Fibroblast of skin of abdomen (primary cell): ENCODE measurements at regions not wholly inside any gene's neighbourhood (a gene's known extent, or its start where the extent isn't known, plus 50 kb on each side); places are given as distances from the start of the nearest gene placed in this dataset.

Source experiments
- DNase-seq: peaks from one replicate; pipeline ENCODE4 v3.0.0-alpha.2; 2013

- DNase-seq, result no peak
Measured at GRCh38 chr13:73372666-73373627, 314.1 kb downstream of the KLF5 start.

GRCh38 chr13:73370066-73370465 is 311.3 kb downstream of the KLF5 start:
- DNase-seq, result no peak

GRCh38 chr13:73369095-73369494 is 310.3 kb downstream of the KLF5 start:
- no peak for DNase-seq

GRCh38 chr13:73368608-73369007 is 309.8 kb downstream of the KLF5 start:
- no peak for DNase-seq

DNA sequence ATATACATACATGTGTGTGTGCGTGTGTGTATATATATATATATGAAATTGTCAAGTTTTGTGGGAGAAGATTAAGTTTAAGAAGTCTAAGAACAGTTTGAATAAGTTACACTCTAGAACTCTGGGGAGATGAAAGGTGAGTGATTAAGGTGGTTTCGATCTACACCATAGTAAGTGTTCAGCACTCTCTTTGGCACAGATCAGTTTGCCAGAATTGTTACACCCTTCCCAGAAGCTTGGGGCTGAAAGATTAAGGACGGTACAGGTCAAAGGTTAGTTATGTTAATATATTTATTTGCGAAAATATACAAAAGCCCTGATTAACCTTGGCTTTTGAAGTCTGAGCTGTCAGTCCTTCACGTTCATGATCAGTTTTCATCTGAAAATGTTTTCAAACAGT is 309.1 kb downstream of the KLF5 start:
- no peak for DNase-seq

DNA sequence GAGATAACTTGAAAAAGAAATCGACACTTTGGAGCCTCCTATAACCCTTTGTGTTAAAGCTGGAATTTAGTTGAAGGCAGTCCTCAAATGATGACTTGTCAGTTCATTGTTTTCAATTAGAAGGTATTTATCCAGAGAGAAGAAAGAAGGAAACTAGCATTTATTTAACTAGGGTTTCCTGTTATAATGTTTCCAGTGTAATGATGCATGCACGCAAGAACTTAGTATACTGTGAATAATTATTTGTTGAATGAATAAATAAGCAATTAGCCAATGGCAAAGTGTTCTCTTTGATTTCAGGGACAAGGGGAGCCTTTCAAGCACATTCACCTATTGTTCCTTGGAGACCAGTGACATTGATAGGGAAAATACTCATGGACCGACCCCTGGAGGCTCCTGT is 307.4 kb downstream of the KLF5 start:
- DNase-seq, result no peak

DNA sequence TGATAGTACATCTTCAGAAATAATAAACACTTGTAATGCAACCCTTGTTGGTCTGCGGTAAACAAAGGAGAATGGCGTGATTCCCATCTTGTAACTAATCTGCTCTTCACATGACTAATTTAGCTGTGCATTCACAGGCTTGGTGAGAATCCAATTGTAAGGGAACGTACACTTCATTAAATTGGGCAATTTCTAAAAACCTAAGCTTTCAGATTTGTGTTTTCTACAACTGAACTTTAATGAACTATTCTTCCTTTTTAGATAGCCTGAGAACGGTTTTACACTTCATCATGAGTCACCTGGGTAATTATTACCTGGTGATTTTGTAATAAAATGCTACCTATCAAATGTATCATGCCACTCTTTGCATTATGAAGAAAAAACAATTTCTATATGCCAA is 306.9 kb downstream of the KLF5 start:
- no peak for DNase-seq

DNA sequence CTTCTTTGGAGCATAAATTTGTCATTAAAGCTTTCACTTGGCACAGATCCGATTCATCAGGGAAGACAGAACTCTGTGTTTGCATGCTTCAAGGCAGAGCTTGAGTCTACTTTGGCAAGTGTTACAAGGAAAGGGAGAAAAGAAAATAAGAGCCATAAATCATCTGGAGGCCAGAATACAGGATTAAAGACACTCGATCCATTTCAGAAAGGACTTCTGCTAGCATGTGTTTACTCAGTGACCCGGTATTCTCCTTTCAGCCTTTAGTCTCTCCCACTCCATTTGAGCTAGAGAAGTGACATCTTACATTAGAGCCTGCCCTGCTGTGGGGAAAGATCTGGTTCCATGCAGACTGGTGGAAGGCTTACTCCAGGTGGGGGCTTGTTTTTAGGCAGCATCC is 306.4 kb downstream of the KLF5 start:
- DNase-seq, result no peak

- no peak for DNase-seq
Measured at GRCh38 chr13:73364736-73365135, 305.9 kb downstream of the KLF5 start.

GRCh38 chr13:73358606-73359095 is 299.8 kb downstream of the KLF5 start:
- no peak for DNase-seq

DNA sequence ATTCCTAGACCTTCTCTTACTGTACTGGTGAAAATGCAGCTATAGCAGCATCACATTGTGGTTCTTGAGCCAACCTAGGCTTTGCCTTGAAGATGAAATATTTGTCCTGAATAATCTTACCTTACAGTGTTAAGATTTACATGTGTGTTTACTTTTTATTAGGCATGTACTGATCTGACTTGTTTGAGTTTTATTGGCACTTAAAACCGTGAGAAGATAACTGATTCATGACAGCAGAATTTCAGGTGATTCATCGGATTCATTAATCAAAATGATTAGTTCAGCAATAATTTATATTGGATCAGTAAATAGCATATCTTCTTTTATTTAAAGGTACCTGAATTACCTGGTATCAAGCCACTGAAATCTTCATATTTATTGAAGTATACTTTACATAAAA is 296.3 kb downstream of the KLF5 start:
- DNase-seq, result no peak

- DNase-seq, result no peak
Measured at GRCh38 chr13:73351730-73352129, 292.9 kb downstream of the KLF5 start.

DNA sequence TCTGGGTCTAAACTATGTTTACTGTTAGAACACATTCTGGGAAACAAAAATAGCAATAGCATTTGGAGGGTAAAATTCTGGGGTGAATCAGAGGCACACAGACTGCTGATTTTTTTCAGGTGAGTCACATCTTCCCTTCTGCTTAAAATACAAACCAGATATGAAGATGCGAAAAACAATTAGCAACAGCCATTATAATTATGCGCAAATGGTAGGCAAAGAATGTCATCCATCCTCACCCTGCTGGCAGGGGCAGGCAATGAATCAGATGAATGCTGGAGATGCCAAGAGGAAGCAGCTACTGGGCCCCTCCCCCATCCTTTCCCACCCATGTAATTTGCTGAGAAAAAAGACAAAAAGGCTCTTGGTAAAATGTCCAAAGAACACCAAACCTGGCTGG is 282.9 kb downstream of the KLF5 start:
- DNase-seq, result peak; percentile 84

- DNase-seq, result no peak
Measured at GRCh38 chr13:73340069-73340468, 281.3 kb downstream of the KLF5 start.

DNA sequence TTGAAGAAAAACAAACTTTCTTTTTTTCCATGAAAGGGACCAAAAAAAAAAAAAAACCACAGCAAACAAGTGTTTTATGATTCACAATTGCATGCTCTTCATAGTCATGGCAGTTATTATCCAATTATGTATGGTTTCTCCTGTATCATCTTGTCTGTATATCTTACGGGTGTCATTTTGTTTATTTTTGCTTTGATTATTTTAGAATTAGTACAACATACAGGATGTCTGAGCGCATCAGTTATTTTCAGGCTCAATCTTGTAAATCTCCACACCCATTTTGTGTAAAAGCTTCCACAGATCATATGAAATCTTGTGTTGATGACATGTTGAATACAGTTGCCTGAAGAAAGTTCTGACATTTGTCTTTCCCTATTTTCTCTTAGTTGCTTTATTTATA is 280.3 kb downstream of the KLF5 start:
- no peak for DNase-seq

DNA sequence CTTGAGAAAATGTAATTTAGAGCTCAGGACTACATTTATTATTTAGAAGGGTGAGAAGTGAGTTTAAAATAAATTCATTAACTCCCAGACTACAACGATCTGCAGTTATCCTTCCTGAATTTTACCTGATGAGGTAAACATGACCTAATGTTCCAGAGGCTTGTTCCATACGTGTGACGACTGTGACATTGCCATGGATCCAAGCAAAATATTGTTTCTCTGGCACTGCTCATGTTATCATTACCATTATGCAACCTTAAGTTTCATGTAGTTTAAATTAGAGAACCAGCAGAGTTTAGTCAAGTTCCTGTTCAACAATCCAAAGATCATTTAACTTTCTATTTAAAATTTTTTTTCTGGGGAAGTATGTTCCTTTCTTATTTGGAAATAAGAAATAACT is 279.6 kb downstream of the KLF5 start:
- no peak for DNase-seq

DNA sequence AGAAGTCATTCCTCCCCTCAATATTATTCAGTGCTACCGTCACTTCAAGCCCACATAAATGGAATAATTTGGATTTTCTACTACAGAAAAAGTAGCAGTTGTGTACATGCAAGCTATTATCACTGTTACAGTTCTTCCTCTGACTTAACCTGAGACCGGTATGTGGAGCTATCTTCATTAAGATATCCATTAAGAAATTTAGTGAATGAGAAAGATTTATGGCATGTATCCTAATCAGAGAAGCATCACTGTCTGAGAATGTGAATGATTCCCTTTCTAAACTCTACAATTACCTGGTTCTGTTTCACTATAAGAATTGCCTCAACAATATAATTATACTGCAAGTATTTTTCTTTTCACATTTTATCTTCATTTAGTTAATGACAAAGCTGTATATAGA is 278.7 kb downstream of the KLF5 start:
- no peak for DNase-seq

- no peak for DNase-seq
Measured at GRCh38 chr13:73336773-73337172, 278.0 kb downstream of the KLF5 start.

DNA sequence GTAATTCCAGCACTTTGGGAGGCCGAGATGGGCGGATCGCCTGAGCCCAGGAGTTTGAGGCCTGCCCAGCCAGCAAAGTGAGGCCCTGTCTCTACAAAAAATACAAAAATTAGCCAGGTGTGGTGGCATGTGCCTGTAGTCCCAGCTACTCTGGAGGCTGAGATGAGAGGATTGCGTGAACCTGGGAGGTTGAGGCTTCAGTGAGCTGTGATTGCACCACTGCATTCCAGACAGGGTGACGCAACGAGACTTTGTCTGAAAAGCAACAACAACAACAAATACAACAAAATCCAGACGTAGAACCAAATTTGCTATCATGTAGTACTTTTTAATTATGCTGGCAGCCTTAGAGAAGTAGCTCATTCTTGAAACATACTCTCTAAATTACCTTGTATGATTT is 277.1 kb downstream of the KLF5 start:
- DNase-seq, result no peak

DNA sequence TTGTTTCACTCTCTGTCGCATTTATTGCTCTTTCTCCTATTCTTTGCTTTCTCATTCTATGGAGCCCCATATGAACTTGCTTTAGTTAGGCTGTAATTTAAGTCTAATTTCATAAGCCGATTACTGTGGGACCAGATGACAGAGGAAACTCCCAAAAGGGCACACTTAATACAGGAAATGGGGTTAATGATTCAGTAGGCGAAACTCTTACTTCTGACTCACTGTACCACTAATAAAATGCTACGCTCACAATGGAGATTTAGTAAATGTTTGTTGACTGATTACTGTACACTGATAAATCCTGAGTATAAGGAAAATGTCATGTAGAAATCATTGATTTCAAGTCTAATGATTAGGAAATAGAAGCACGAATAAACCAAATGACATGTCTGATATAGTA is 276.4 kb downstream of the KLF5 start:
- peak; percentile 77 for DNase-seq

DNA sequence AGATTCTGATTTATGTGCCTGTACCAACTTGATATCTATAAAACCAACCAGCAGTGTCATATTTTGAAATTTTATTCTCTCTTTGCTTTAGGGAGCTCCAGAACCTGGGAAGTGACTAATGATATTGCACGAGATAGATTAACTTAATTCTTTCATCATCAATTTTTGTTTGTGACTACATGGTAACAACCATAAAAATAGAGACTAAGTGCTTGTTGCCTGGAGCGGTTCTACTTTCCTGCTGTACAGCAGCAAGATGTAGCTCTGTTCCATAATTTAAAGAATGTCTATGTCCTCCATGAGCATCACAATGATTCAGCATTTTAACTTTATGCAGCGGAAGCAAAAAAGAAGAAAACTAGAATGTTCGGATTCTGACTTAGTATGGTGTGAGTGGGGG is 275.6 kb downstream of the KLF5 start:
- peak; percentile 11 for DNase-seq

DNA sequence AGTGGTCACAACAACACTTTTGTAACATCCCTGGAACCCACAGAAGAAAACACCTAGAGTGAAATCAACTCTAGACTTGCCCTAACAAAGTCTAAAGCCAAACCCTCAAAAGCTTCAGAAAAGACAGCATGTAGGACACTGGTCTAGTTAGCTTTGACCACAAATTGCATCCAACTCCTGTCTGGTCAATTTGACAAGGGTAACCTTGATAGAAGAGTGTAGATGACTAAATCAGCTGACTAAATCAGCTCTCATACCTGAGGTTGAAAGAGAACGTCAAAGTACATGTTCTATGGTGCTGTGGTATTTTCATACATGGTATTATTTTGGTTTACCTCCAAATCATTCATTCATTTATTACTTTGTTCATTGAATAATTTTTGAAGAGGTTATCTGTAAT is 272.8 kb downstream of the KLF5 start:
- DNase-seq, result no peak

DNA sequence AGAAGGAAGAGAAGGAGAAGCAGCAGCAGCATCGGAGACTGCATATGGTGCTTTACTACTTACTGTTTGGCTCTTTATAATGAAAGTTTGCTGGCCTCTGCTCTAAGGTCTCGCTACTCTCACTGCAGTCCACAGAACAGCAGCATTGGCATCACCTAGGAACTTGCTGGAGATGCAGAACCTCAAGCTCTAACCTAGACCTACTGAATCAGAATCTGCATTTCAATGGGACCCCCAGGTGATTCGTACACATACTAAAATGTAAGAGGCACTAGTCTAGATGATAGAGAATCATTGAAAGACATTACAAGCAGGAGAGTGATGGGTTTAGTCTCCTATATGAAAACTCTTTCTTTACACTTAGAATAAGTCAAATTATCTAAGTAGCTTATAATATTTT is 270.6 kb downstream of the KLF5 start:
- DNase-seq, result no peak

DNA sequence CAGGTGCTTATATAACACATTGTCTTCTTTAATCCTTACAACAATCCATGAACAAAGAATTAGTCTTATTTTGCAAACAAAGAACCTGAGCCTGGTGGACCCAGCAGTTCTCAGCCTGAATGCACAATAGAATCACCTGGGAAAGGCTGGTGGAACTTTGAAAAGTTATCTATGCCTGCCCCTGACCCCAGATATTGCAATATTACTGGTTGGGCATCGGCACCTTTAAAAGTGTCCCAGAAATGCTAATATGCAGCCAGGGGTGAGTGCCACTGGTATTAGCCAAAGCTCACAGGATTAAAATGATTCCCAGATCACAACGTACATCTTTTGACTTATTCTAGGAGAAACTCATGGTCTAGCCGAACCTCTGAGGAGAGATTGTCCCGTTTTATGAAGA is 268.8 kb downstream of the KLF5 start:
- DNase-seq, result no peak
